ENCODE measurements at regions not wholly inside any gene's neighbourhood (a gene's known extent, or its start where the extent isn't known, plus 50 kb on each side); places are given as distances from the start of the nearest gene placed in this dataset.

DNA sequence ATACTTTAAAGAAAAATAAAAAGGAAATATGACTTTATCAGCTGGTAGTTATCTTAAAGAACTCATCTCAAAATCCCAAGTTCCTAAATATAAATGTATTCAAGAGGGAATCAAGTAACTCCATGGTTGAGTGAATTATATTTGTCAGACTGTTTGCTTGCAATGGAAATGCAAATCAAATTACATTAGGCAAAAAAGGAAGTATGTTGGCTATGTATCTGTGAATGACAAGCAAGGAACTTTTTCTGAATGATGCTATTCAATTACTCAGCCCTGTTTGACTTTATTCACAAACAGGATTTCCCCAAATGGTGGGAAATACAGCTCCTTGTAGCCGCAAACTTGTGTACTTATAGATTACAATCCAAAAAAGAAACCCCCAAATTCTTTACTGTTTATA is 309.1 kb downstream of the ARL6IP6 start:
- no peak for DNase-seq (ENCODE audit: extremely low spot score)
- Histone ChIP-seq H3K36me3 (no peaks in the 10 kb centered on the region), H3K4me3 (no peak overlapping the region), H3K9me3 (no peaks in the 10 kb centered on the region), H3K27ac (replicated peaks in 1 of 4) (no peak overlapping the region), H3K4me1 (peaks cover 0 to 4% (median 0%) of the 10 kb centered on the region in 4 donors), H3K27me3 (no peaks in the 10 kb centered on the region)
- TF ChIP-seq EP300 (IDR thresholded peaks at IDR 0.05) (no peak), POLR2AphosphoS5 (IDR thresholded peaks at IDR 0.05) (no peak), POLR2A (IDR thresholded peaks at IDR 0.05; ENCODE audit: low read depth) (no peak), CTCF (IDR thresholded peaks at IDR 0.05) (no peak)
- 82% methylated on average over 1 of the region's 1 CpG for WGBS
- intact Hi-C loops (cut with DNase I), result no loop called here

- DNase-seq (ENCODE audit: extremely low spot score), result no peak
- no peaks in the 10 kb centered on the region for H3K36me3 ChIP-seq
- peaks cover 0 to 17% (median 8%) of the 10 kb centered on the region in 4 donors for H3K9me3 ChIP-seq
- intact Hi-C loops (cut with DNase I), result no loop called here
- WGBS, result 85% methylated on average over 2 of the region's 2 CpGs
- TF ChIP-seq POLR2A (IDR thresholded peaks at IDR 0.05; ENCODE audit: low read depth) (no peak), CTCF (IDR thresholded peaks at IDR 0.05) (no peak), EP300 (IDR thresholded peaks at IDR 0.05) (no peak), POLR2AphosphoS5 (IDR thresholded peaks at IDR 0.05) (no peak)
- peaks cover 0 to 6% (median 0%) of the 10 kb centered on the region in 4 donors for H3K4me1 ChIP-seq
- H3K4me3 ChIP-seq, result no peak overlapping the region
- no peak overlapping the region for H3K27ac ChIP-seq (replicated peaks in 1 of 4)
- no peaks in the 10 kb centered on the region for H3K27me3 ChIP-seq
Measured at GRCh38 chr2:153020201-153020600, 301.8 kb downstream of the ARL6IP6 start.

- no peak for DNase-seq (ENCODE audit: extremely low spot score)
- no peaks in the 10 kb centered on the region for H3K36me3 ChIP-seq
- WGBS, result 82% methylated on average over 5 of the region's 5 CpGs
- intact Hi-C loops (cut with DNase I), result no loop called here
- no peaks in the 10 kb centered on the region for H3K27me3 ChIP-seq
- TF ChIP-seq POLR2A (IDR thresholded peaks at IDR 0.05; ENCODE audit: low read depth), result no peak
- no peak for TF ChIP-seq POLR2AphosphoS5 (IDR thresholded peaks at IDR 0.05)
- no peak for TF ChIP-seq EP300 (IDR thresholded peaks at IDR 0.05)
- TF ChIP-seq CTCF (IDR thresholded peaks at IDR 0.05), result no peak
- H3K9me3 ChIP-seq, result no peaks in the 10 kb centered on the region
- H3K4me1 ChIP-seq, result no peaks in the 10 kb centered on the region
- no peak overlapping the region for H3K27ac ChIP-seq (replicated peaks in 1 of 4)
- H3K4me3 ChIP-seq, result no peak overlapping the region
Measured at GRCh38 chr2:153005071-153005730, 286.8 kb downstream of the ARL6IP6 start.

- no peak overlapping the region for H3K4me3 ChIP-seq
- H3K4me1 ChIP-seq, result no peaks in the 10 kb centered on the region
- DNase-seq (ENCODE audit: extremely low spot score), result no peak
- 91% methylated on average over 3 of the region's 3 CpGs for WGBS
- H3K27me3 ChIP-seq, result no peaks in the 10 kb centered on the region
- H3K36me3 ChIP-seq, result no peaks in the 10 kb centered on the region
- no peaks in the 10 kb centered on the region for H3K9me3 ChIP-seq
- H3K27ac ChIP-seq (replicated peaks in 1 of 4), result no peak overlapping the region
- intact Hi-C loops (cut with DNase I), result no loop called here
- TF ChIP-seq POLR2A (IDR thresholded peaks at IDR 0.05; ENCODE audit: low read depth) (no peak), CTCF (IDR thresholded peaks at IDR 0.05) (no peak), EP300 (IDR thresholded peaks at IDR 0.05) (no peak), POLR2AphosphoS5 (IDR thresholded peaks at IDR 0.05) (no peak)
Measured at GRCh38 chr2:153004627-153005026, 286.2 kb downstream of the ARL6IP6 start.

DNA sequence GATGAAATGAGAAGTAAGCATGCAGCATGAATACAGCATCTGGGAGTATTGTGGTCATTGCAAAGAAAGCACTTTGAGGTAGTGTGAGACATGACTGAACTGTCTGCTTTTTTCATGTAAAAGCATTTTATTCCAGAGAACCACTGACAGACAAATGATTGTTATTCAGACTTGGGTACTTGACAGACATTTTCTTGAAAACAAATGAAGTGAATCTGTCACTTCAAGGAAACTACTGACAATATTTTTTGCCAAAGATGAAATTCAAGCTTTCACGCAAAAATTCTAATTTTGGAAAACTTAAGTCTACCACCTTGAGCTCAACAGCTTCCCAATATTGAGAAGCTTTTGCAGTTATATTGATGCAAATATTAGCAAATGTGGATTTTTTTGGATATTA is 255.7 kb downstream of the ARL6IP6 start:
- TF ChIP-seq CTCF (IDR thresholded peaks at IDR 0.05) (no peak), POLR2A (IDR thresholded peaks at IDR 0.05; ENCODE audit: low read depth) (no peak), EP300 (IDR thresholded peaks at IDR 0.05) (no peak), POLR2AphosphoS5 (IDR thresholded peaks at IDR 0.05) (no peak)
- intact Hi-C loops (cut with DNase I), result no loop called here
- WGBS, result 0% methylated on average over 1 of the region's 1 CpG
- H3K9me3 ChIP-seq, result no peaks in the 10 kb centered on the region
- H3K27ac ChIP-seq (replicated peaks in 1 of 4), result no peak overlapping the region
- no peak overlapping the region for H3K4me3 ChIP-seq
- no peaks in the 10 kb centered on the region for H3K27me3 ChIP-seq
- no peak for DNase-seq (ENCODE audit: extremely low spot score)
- no peaks in the 10 kb centered on the region for H3K36me3 ChIP-seq
- H3K4me1 ChIP-seq, result no peaks in the 10 kb centered on the region
